Mammary epithelial cell (primary cell): ENCODE measurements at regions not wholly inside any gene's neighbourhood (a gene's known extent, or its start where the extent isn't known, plus 50 kb on each side); places are given as distances from the start of the nearest gene placed in this dataset.

ENCODE experiments used
- EZH2 ChIP-seq: IDR thresholded peaks from 2 replicates; pipeline ENCODE4 v1.6.1; 2012; ENCODE audit warnings: low read length, inconsistent platforms, borderline replicate concordance
- TF ChIP-seq, protein P1 (sequence below), 2 donors: IDR thresholded peaks in 1 of 2; conservative IDR thresholded peaks in 1 of 2; 2 replicates each; pipeline ENCODE4 v1.5.1; 2011 to 2012; ENCODE audit warnings: inconsistent platforms in 2 of 2, low read length in 2 of 2, mild to moderate bottlenecking in 2 of 2, control low read depth in 1 of 2, low read depth in 1 of 2; ENCODE audit not compliant: insufficient read depth in 1 of 2; ENCODE audit errors: extremely low read depth in 1 of 2

DNA sequence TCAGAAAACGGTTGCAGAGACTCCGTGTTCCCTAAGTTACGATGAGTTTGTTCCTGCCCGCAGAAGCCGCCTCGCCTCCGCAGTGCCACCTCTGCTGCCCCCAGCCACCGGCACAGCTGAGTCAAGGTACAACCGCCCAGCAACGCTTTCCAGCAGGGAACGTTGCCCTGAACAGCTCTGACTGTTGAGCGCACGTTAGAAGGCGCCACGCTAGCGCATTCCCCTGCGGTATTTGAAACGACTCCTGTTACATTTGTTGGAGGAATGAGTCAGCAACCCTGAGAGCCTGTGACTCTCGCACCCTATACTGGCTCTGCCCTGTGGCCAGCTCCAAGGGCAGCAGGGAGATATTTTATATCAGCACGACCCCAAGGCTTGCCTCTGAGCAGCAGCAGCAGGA, 302.8 kb downstream of the TEX29 start:
- TF ChIP-seq, protein P1, sequence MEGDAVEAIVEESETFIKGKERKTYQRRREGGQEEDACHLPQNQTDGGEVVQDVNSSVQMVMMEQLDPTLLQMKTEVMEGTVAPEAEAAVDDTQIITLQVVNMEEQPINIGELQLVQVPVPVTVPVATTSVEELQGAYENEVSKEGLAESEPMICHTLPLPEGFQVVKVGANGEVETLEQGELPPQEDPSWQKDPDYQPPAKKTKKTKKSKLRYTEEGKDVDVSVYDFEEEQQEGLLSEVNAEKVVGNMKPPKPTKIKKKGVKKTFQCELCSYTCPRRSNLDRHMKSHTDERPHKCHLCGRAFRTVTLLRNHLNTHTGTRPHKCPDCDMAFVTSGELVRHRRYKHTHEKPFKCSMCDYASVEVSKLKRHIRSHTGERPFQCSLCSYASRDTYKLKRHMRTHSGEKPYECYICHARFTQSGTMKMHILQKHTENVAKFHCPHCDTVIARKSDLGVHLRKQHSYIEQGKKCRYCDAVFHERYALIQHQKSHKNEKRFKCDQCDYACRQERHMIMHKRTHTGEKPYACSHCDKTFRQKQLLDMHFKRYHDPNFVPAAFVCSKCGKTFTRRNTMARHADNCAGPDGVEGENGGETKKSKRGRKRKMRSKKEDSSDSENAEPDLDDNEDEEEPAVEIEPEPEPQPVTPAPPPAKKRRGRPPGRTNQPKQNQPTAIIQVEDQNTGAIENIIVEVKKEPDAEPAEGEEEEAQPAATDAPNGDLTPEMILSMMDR (conservative IDR thresholded peaks at IDR 0.05 in 1 of 2, IDR thresholded peaks at IDR 0.05 in 1 of 2; ENCODE audit: extremely low read depth in 1 of 2, insufficient read depth in 1 of 2, low read depth in 1 of 2, low read length in 2 of 2), result no peak
- TF ChIP-seq EZH2, result no peak
